ENCODE measurements at regions not wholly inside any gene's neighbourhood (a gene's known extent, or its start where the extent isn't known, plus 50 kb on each side); places are given as distances from the start of the nearest gene placed in this dataset.

DNA sequence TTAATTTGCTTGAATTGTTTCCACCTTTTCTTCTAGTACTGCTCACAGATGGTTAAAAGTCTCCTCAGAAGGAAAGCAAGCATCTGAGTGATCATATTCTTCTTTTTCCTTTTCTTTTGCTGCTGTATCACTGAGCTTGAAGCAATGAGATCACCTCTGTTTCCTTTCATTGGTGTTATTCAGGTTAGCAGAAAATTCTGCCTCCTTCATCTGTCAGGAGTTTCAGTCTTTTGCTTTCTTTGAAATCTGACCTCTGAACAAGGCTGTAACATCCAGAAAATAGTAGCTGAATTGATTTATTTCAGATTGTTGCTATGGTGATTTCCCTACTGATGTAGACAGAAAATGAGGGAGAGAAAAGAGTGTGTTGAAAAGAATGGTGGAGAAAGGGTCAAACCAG is 343.0 kb downstream of the MFSD1 start:
- TF ChIP-seq RAD21 (IDR thresholded peaks at IDR 0.05; ENCODE audit: low read depth): no peak
- TF ChIP-seq SP1 (IDR thresholded peaks at IDR 0.05; ENCODE audit: low read depth): no peak
- no peak for TF ChIP-seq EZH2phosphoT487 (IDR thresholded peaks at IDR 0.05; ENCODE audit: borderline replicate concordance)
- TF ChIP-seq, protein P1, sequence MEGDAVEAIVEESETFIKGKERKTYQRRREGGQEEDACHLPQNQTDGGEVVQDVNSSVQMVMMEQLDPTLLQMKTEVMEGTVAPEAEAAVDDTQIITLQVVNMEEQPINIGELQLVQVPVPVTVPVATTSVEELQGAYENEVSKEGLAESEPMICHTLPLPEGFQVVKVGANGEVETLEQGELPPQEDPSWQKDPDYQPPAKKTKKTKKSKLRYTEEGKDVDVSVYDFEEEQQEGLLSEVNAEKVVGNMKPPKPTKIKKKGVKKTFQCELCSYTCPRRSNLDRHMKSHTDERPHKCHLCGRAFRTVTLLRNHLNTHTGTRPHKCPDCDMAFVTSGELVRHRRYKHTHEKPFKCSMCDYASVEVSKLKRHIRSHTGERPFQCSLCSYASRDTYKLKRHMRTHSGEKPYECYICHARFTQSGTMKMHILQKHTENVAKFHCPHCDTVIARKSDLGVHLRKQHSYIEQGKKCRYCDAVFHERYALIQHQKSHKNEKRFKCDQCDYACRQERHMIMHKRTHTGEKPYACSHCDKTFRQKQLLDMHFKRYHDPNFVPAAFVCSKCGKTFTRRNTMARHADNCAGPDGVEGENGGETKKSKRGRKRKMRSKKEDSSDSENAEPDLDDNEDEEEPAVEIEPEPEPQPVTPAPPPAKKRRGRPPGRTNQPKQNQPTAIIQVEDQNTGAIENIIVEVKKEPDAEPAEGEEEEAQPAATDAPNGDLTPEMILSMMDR (IDR thresholded peaks at IDR 0.05 in 2 of 3, conservative IDR thresholded peaks at IDR 0.05 in 1 of 3; ENCODE audit: borderline replicate concordance in 1 of 3, insufficient read depth in 1 of 3, low read depth in 2 of 3, low read length in 2 of 3): no peak
- TF ChIP-seq, protein P2, sequence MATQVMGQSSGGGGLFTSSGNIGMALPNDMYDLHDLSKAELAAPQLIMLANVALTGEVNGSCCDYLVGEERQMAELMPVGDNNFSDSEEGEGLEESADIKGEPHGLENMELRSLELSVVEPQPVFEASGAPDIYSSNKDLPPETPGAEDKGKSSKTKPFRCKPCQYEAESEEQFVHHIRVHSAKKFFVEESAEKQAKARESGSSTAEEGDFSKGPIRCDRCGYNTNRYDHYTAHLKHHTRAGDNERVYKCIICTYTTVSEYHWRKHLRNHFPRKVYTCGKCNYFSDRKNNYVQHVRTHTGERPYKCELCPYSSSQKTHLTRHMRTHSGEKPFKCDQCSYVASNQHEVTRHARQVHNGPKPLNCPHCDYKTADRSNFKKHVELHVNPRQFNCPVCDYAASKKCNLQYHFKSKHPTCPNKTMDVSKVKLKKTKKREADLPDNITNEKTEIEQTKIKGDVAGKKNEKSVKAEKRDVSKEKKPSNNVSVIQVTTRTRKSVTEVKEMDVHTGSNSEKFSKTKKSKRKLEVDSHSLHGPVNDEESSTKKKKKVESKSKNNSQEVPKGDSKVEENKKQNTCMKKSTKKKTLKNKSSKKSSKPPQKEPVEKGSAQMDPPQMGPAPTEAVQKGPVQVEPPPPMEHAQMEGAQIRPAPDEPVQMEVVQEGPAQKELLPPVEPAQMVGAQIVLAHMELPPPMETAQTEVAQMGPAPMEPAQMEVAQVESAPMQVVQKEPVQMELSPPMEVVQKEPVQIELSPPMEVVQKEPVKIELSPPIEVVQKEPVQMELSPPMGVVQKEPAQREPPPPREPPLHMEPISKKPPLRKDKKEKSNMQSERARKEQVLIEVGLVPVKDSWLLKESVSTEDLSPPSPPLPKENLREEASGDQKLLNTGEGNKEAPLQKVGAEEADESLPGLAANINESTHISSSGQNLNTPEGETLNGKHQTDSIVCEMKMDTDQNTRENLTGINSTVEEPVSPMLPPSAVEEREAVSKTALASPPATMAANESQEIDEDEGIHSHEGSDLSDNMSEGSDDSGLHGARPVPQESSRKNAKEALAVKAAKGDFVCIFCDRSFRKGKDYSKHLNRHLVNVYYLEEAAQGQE (IDR thresholded peaks at IDR 0.05; ENCODE audit: low read depth): no peak
- no peak for TF ChIP-seq TCF7L2 (IDR thresholded peaks at IDR 0.05; ENCODE audit: borderline replicate concordance, extremely low read depth, insufficient read depth, insufficient read length)
- TF ChIP-seq JUND (IDR thresholded peaks at IDR 0.05): no peak
- DNase-seq (ENCODE audit: low read depth, low spot score) (no peak), ATAC-seq (no peak)
- H3K36me3 ChIP-seq (ENCODE audit: control insufficient read depth in 1 of 2, insufficient read depth in 2 of 2, low read length in 2 of 2): no peaks in the 10 kb centered on the region
- no peaks in the 10 kb centered on the region for H4K20me1 ChIP-seq (ENCODE audit: insufficient read depth)
- BruUV-seq (replicated peaks): no TSS peak
- H3K9ac ChIP-seq (ENCODE audit: low read length): no peak overlapping the region
- H3K4me2 ChIP-seq (ENCODE audit: low read length): no peak overlapping the region
- H3K9me3 ChIP-seq (ENCODE audit: control insufficient read depth in 1 of 2, insufficient read depth in 1 of 2, low read depth in 1 of 2, low read length in 2 of 2): no peaks in the 10 kb centered on the region
- intact Hi-C loops (cut with micrococcal nuclease): no loop called here
- CTCF ChIA-PET: interaction anchor here (1.6 kb wide), 1 partner anchor 15 kb away, joined by 4 read pairs; no protein-coding TSS in a partner anchor
- H3K4me1 ChIP-seq (ENCODE audit: control insufficient read depth in 1 of 2, insufficient read depth in 2 of 2, low read length in 2 of 2): no peaks in the 10 kb centered on the region
- no peaks in the 10 kb centered on the region for H3K79me2 ChIP-seq (ENCODE audit: insufficient read depth, low read length)
- POLR2A ChIA-PET: no interaction called here
- H3K27me3 ChIP-seq (ENCODE audit: insufficient read depth, low read length): no peaks in the 10 kb centered on the region
- RAD21 ChIA-PET (ENCODE audit: low non-redundant PET in 1 of 2, low total read pairs in 2 of 2, uncharacterized antibody in 2 of 2, unreplicated experiment in 2 of 2): no interaction called here
- H3K9me2 ChIP-seq (ENCODE audit: insufficient read depth): no peaks in the 10 kb centered on the region
- no peak overlapping the region for H2AFZ ChIP-seq (ENCODE audit: low read depth, low read length, poor library complexity, severe bottlenecking)
- no peak overlapping the region for H3K27ac ChIP-seq (ENCODE audit: low read depth, low read length)
- H3K4me3 ChIP-seq (replicated peaks in 1 of 2; ENCODE audit: low read depth in 1 of 2, low read length in 2 of 2): no peak overlapping the region

Measured in HCT116 (cell line).